ENCODE measurements at regions not wholly inside any gene's neighbourhood (a gene's known extent, or its start where the extent isn't known, plus 50 kb on each side); places are given as distances from the start of the nearest gene placed in this dataset.

GRCh38 chr20:60126975-60127374 is 168.8 kb downstream of the CDH26 start:
- TF ChIP-seq CTCF (tag by site-specific recombination; IDR thresholded peaks at IDR 0.05) (no peak), HOXA7 (CRISPR knock-in tag; IDR thresholded peaks at IDR 0.05; ENCODE audit: borderline replicate concordance) (no peak), YY1 (tag by site-specific recombination; IDR thresholded peaks at IDR 0.05) (no peak), ZNF324 (tag by site-specific recombination; IDR thresholded peaks at IDR 0.05) (no peak), ZNF416 (tag by site-specific recombination; IDR thresholded peaks at IDR 0.05) (no peak), ZNF513 (tag by site-specific recombination; IDR thresholded peaks at IDR 0.05) (no peak), ZNF121 (tag by site-specific recombination; IDR thresholded peaks at IDR 0.05) (no peak), REST (tag by site-specific recombination; IDR thresholded peaks at IDR 0.05) (no peak), ZNF585B (tag by site-specific recombination; IDR thresholded peaks at IDR 0.05) (no peak), ZNF26 (tag by site-specific recombination; IDR thresholded peaks at IDR 0.05) (no peak), ZSCAN30 (tag by site-specific recombination; IDR thresholded peaks at IDR 0.05) (no peak), PBX3 (CRISPR knock-in tag; IDR thresholded peaks at IDR 0.05) (no peak)

All from HEK293 (cell line).